SK-N-SH (cell line): ENCODE measurements at regions not wholly inside any gene's neighbourhood (a gene's known extent, or its start where the extent isn't known, plus 50 kb on each side); places are given as distances from the start of the nearest gene placed in this dataset.

ENCODE experiments used
- CTCF ChIP-seq: fragments of 200-600 bp; sonication (generic); IDR thresholded peaks from 2 replicates; pipeline ENCODE4 v1.6.1; 2017; ENCODE audit warnings: antibody characterized with exemption, mild to moderate bottlenecking, moderate library complexity
- GABPA ChIP-seq: IDR thresholded peaks from 2 replicates; pipeline ENCODE4 v1.4.0; 2012; ENCODE audit warnings: low read depth, mild to moderate bottlenecking
- JUND ChIP-seq: IDR thresholded peaks from 2 replicates; pipeline ENCODE4 v1.4.0; 2012
- RAD21 ChIP-seq: IDR thresholded peaks from 2 replicates; pipeline ENCODE4 v1.6.1; 2012; ENCODE audit warnings: mild to moderate bottlenecking, low read length
- SIN3A ChIP-seq: IDR thresholded peaks from 2 replicates; pipeline ENCODE4 v1.6.1; 2012; ENCODE audit warnings: low read depth, mild to moderate bottlenecking, low read length, moderate library complexity, borderline replicate concordance
- TAF1 ChIP-seq: IDR thresholded peaks from 2 replicates; pipeline ENCODE4 v1.6.1; 2012; ENCODE audit warnings: low read depth, mild to moderate bottlenecking, low read length, moderate library complexity, borderline replicate concordance
- ZBTB33 ChIP-seq: IDR thresholded peaks from 2 replicates; pipeline ENCODE4 v1.4.0; 2012; ENCODE audit warnings: low read depth, borderline replicate concordance
- TF ChIP-seq, protein P1 (sequence below): IDR thresholded peaks from 2 replicates; pipeline ENCODE4 v1.6.1; 2012; ENCODE audit warnings: mild to moderate bottlenecking, low read depth, low read length, moderate library complexity

DNA sequence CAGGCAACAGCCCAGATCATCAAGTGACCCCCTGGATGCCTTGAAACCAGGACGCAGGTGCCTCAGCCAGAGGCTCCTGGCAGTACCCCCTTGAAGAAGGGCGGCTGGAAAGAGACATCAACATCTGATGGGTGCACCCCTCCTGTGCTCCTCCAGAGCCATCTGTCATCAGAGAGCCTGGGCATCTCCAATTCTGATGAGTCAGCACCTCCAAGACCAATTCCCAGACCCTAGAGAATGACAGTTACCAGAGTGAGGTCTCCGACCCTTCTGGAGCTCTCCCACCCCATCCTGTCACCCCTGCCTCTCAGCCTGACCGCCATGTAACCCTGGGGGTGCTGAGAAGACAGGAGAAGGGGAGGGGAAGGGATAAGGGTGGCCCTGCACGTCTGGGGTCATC is 433.7 kb downstream of the SOX9 start:
- TF ChIP-seq, protein P1, sequence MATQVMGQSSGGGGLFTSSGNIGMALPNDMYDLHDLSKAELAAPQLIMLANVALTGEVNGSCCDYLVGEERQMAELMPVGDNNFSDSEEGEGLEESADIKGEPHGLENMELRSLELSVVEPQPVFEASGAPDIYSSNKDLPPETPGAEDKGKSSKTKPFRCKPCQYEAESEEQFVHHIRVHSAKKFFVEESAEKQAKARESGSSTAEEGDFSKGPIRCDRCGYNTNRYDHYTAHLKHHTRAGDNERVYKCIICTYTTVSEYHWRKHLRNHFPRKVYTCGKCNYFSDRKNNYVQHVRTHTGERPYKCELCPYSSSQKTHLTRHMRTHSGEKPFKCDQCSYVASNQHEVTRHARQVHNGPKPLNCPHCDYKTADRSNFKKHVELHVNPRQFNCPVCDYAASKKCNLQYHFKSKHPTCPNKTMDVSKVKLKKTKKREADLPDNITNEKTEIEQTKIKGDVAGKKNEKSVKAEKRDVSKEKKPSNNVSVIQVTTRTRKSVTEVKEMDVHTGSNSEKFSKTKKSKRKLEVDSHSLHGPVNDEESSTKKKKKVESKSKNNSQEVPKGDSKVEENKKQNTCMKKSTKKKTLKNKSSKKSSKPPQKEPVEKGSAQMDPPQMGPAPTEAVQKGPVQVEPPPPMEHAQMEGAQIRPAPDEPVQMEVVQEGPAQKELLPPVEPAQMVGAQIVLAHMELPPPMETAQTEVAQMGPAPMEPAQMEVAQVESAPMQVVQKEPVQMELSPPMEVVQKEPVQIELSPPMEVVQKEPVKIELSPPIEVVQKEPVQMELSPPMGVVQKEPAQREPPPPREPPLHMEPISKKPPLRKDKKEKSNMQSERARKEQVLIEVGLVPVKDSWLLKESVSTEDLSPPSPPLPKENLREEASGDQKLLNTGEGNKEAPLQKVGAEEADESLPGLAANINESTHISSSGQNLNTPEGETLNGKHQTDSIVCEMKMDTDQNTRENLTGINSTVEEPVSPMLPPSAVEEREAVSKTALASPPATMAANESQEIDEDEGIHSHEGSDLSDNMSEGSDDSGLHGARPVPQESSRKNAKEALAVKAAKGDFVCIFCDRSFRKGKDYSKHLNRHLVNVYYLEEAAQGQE, result no peak
- no peak for TF ChIP-seq TAF1
- TF ChIP-seq CTCF, result no peak
- TF ChIP-seq JUND, result no peak
- TF ChIP-seq ZBTB33, result no peak
- no peak for TF ChIP-seq SIN3A
- no peak for TF ChIP-seq GABPA
- no peak for TF ChIP-seq RAD21
